ENCODE measurements at regions not wholly inside any gene's neighbourhood (a gene's known extent, or its start where the extent isn't known, plus 50 kb on each side); places are given as distances from the start of the nearest gene placed in this dataset.
A peak's percentile ranks its signal among the peaks of the same experiment; 100 is the strongest.

DNA sequence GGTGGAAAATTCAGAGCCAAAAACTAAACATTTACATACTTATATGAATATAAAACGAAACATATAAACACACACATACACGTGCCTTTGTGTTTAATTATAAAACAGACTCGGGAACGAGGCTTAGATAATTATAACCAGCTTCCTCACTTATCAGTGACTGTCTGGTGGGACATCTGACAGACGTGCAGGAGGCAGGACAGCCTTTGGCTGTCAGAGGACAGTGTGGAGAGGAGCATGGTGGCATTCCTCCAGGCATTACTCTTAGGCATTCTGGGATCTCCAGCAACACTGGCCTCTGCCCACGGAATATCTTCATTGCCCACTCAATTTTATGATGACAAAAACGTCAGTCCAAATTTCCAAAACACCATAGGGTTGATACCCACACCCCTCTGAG lies 262.2 kb upstream of the NFE2L3 start:
- peaks cover 5% of the 10 kb centered on the region for H3K27me3 ChIP-seq (ENCODE audit: low read depth, low read length)
- no peak overlapping the region for H3K4me3 ChIP-seq (ENCODE audit: low read depth in 1 of 2, low read length in 2 of 2)
- H3K9me3 ChIP-seq (ENCODE audit: control insufficient read depth in 1 of 2, low read length in 2 of 2) = no peaks in the 10 kb centered on the region
- no peaks in the 10 kb centered on the region for H3K36me3 ChIP-seq (ENCODE audit: control insufficient read depth in 1 of 2, insufficient read depth in 2 of 2, low read length in 2 of 2)
- H3K4me1 ChIP-seq (ENCODE audit: control insufficient read depth in 1 of 2, insufficient read depth in 2 of 2, low read length in 2 of 2) = peaks cover under 1% of the 10 kb centered on the region in 2 donors
- H3K27ac ChIP-seq (ENCODE audit: low read length) = no peak overlapping the region

DNA sequence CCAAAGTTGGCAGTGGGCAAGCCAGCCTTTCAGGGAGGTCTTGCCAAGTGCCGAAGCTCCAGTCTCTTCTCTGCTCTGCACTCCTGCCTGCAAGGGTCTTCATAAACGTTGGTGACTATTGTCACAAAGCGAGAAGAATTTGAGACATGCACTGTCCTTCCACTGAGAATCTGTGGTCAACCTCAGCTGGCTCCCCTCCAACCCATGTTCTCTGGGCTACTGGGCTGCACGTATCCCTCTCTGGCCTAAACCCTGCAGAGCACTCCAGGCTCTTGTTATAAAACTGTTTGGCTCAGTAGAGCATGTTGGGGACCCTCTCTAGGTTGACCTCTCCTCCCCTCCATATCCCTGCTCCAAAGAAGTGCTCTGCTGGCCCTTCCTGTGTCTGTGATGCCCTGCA lies 260.4 kb upstream of the NFE2L3 start:
- no peak overlapping the region for H3K27ac ChIP-seq (ENCODE audit: low read length)
- peaks cover 6 to 8% of the 10 kb centered on the region in 2 donors for H3K4me1 ChIP-seq (ENCODE audit: control insufficient read depth in 1 of 2, insufficient read depth in 2 of 2, low read length in 2 of 2)
- peaks cover 5% of the 10 kb centered on the region for H3K27me3 ChIP-seq (ENCODE audit: low read depth, low read length)
- H3K36me3 ChIP-seq (ENCODE audit: control insufficient read depth in 1 of 2, insufficient read depth in 2 of 2, low read length in 2 of 2) = no peaks in the 10 kb centered on the region
- no peak overlapping the region for H3K4me3 ChIP-seq (ENCODE audit: low read depth in 1 of 2, low read length in 2 of 2)
- no peaks in the 10 kb centered on the region for H3K9me3 ChIP-seq (ENCODE audit: control insufficient read depth in 1 of 2, low read length in 2 of 2)

DNA sequence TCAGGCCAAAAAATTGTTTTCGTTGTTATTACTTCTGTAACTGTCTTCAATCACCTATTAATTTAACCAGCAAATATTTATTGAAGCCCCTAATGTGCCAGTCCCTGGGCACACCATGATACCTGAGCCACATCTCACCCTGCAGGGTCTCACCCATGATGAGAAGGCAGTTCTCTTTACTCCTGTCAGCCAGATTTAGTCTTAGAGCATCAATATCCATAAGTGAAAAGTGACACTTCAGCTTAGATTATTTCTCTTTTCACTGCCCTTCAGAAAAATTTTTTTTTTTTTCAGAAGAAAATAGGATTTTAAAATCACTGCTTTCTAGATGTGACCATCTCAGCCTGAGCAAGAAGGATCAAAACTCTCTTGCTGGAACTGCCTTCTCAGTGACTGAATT lies 258.6 kb upstream of the NFE2L3 start:
- Histone ChIP-seq H3K27ac (ENCODE audit: low read length) (no peak overlapping the region), H3K36me3 (ENCODE audit: control insufficient read depth in 1 of 2, insufficient read depth in 2 of 2, low read length in 2 of 2) (no peaks in the 10 kb centered on the region), H3K4me3 (ENCODE audit: low read depth in 1 of 2, low read length in 2 of 2) (peak overlapping the region; percentile 64 to 90), H3K27me3 (ENCODE audit: low read depth, low read length) (peaks cover 5% of the 10 kb centered on the region), H3K9me3 (ENCODE audit: control insufficient read depth in 1 of 2, low read length in 2 of 2) (no peaks in the 10 kb centered on the region), H3K4me1 (ENCODE audit: control insufficient read depth in 1 of 2, insufficient read depth in 2 of 2, low read length in 2 of 2) (peaks cover 6 to 8% of the 10 kb centered on the region in 2 donors)

DNA sequence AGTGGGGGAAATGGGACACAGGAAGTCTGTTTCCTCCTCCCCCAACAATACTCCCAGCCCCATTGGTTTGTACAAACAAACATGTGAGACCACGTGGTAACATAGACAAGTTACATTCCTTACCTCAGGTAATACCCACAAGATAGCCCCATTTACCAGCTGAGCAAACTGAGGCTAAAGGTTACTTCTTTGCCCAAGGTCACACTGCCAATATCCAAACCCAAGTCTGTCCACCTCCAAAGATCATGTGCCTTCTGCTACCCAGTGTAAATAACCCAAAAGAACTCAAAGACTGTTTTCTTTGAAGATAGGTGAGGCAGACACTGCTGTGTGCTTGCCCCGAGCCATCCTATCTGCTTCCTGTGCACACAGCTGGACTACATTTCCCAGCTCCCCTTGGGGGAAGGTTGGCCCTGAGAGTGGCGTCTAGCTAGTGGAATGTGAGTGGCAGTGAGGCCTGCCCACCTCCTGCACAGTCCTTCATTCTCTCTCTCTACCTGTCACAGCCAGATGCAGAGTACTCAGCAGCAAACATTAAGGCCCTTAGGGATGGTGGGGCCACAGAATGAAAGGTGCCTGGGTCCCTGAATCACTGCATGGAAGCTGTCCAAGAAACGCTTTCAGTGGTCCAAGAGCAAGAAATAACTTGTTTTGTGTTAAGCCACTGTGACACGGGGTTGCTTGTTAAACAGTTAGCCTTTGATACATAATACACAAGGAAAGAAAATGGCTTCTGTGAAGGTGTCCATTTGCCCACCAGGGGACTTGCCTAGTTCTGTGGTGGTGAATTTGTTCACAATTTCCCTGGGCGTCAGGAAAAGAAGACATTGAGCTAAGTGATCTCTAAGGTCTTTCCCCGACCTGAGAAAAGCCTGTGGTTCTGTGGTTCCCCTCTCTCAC lies 257.7 kb upstream of the NFE2L3 start:
- Histone ChIP-seq H3K9me3 (ENCODE audit: control insufficient read depth in 1 of 2, low read length in 2 of 2) (no peaks in the 10 kb centered on the region), H3K4me3 (ENCODE audit: low read depth in 1 of 2, low read length in 2 of 2) (no peak overlapping the region), H3K36me3 (ENCODE audit: control insufficient read depth in 1 of 2, insufficient read depth in 2 of 2, low read length in 2 of 2) (no peaks in the 10 kb centered on the region), H3K27me3 (ENCODE audit: low read depth, low read length) (peaks cover 5% of the 10 kb centered on the region), H3K4me1 (ENCODE audit: control insufficient read depth in 1 of 2, insufficient read depth in 2 of 2, low read length in 2 of 2) (peaks cover 6 to 8% of the 10 kb centered on the region in 2 donors), H3K27ac (ENCODE audit: low read length) (no peak overlapping the region)

DNA sequence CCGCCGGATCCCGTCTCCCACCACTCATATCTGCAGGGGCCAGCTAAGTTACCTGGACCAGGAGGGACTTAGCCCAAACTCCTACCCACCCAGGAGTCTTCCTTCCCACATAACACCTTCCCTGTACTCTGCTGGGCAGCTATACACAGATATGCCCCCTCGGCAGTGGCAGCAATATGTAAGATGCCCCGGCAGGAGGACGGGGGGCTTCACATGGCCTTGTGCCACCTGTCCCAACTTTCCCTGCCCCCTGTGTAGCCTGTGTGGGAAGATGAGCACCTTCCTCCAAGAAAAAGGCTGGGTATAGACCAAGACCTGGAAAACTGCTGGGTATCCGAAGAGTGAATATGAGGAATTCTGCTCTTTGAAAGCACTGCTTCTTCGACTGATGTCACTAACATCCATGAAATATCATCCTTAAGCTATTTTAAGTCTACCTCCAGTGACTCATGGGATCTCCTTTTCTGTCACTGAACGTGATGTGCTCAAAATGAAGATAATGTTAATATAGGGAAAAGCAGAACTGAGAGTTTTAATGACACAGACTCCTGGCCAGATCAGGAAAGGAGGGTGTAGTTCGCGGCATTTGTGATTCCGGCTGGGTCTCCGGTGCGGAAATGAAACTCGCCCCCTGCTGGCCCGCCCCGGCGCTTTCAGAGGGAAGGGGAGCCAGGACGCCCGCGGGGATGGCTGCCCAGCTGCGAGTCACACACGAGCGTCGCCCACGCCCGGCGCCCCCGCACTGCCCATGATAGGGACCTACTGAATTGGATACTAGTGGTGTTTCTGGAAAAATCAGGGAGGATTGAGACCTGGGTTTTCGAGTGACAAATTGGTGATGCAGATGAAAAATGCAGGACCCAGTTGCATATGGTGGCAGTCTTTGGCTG lies 256.9 kb upstream of the NFE2L3 start:
- no peaks in the 10 kb centered on the region for H3K36me3 ChIP-seq (ENCODE audit: control insufficient read depth in 1 of 2, insufficient read depth in 2 of 2, low read length in 2 of 2)
- no peak overlapping the region for H3K27ac ChIP-seq (ENCODE audit: low read length)
- H3K4me1 ChIP-seq (ENCODE audit: control insufficient read depth in 1 of 2, insufficient read depth in 2 of 2, low read length in 2 of 2) = peaks cover 6 to 8% of the 10 kb centered on the region in 2 donors
- H3K9me3 ChIP-seq (ENCODE audit: control insufficient read depth in 1 of 2, low read length in 2 of 2) = no peaks in the 10 kb centered on the region
- peak overlapping the region; percentile 43 to 53 for H3K4me3 ChIP-seq (ENCODE audit: low read depth in 1 of 2, low read length in 2 of 2)
- peaks cover 5% of the 10 kb centered on the region for H3K27me3 ChIP-seq (ENCODE audit: low read depth, low read length)

DNA sequence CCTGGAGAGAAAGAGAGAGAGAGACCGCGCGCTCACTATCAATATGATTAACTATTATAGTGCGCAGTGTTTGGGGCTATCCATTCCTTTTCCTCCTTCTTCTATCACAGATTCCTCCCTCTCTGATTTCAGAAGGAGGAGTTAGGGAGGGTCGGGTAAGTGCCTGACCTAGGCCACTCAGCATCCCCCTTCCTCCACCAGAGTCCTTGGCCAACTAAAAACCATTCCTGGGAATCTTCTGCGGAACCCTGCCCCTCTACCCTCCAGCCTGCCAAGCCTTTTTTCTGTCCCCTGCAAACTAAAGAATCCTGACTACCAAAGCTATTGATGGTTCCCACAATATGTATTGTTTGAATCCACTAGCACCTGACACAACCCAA lies 256.2 kb upstream of the NFE2L3 start:
- H3K36me3 ChIP-seq (ENCODE audit: control insufficient read depth in 1 of 2, insufficient read depth in 2 of 2, low read length in 2 of 2) = no peaks in the 10 kb centered on the region
- H3K4me3 ChIP-seq (ENCODE audit: low read depth in 1 of 2, low read length in 2 of 2) = peak overlapping the region; percentile 43 to 53
- no peak overlapping the region for H3K27ac ChIP-seq (ENCODE audit: low read length)
- no peaks in the 10 kb centered on the region for H3K9me3 ChIP-seq (ENCODE audit: control insufficient read depth in 1 of 2, low read length in 2 of 2)
- peaks cover 6 to 8% of the 10 kb centered on the region in 2 donors for H3K4me1 ChIP-seq (ENCODE audit: control insufficient read depth in 1 of 2, insufficient read depth in 2 of 2, low read length in 2 of 2)
- H3K27me3 ChIP-seq (ENCODE audit: low read depth, low read length) = peaks cover 5% of the 10 kb centered on the region

DNA sequence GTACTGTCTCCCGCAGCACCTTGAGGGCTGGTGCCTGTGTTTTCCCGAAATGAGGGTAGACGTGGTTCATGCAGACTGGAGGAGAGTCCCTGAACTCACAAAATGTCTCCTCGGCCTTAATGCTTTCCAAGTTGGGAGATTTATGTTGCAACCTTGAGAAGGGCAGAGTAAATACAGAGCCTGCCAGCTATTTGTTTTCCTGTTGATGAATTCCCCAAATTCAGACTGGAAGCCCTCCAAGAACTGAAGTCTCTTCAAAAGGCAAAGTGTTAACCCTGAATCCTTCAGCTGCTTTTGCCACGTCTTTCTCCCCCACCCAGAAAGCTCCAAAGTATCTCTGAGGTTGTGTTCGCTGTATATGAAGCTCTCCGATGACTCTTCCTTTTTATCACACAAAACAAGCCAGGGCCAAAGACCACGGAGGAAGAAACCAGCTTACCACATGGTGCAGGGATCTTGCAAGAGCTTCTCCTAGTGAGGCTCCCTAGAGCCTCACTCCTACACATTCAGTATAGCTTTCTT lies 254.7 kb upstream of the NFE2L3 start:
- Histone ChIP-seq H3K9me3 (ENCODE audit: control insufficient read depth in 1 of 2, low read length in 2 of 2) (no peaks in the 10 kb centered on the region), H3K27ac (ENCODE audit: low read length) (no peak overlapping the region), H3K27me3 (ENCODE audit: low read depth, low read length) (peaks cover 5% of the 10 kb centered on the region), H3K4me3 (ENCODE audit: low read depth in 1 of 2, low read length in 2 of 2) (no peak overlapping the region), H3K36me3 (ENCODE audit: control insufficient read depth in 1 of 2, insufficient read depth in 2 of 2, low read length in 2 of 2) (no peaks in the 10 kb centered on the region), H3K4me1 (ENCODE audit: control insufficient read depth in 1 of 2, insufficient read depth in 2 of 2, low read length in 2 of 2) (peaks cover 6 to 8% of the 10 kb centered on the region in 2 donors)

DNA sequence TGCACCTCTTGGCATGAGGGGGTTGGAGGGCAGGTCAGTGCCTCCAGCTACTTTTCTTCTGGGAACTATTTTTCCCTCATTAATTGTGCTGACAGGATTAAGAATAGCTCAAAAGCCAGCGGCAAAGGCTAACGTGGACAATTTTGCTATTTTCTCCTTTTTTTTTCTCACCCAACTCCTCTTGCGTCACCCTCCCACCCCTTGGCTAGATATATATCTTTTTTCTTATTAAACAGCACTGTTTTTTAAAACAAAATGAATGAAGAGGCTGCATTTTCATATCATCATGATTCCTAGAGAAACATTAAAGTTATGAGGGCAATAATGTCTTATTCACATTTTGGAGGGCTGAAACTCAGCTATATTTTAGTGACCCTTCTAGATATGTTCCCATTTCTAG lies 251.8 kb upstream of the NFE2L3 start:
- Histone ChIP-seq H3K27me3 (ENCODE audit: low read depth, low read length) (no peaks in the 10 kb centered on the region), H3K9me3 (ENCODE audit: control insufficient read depth in 1 of 2, low read length in 2 of 2) (no peaks in the 10 kb centered on the region), H3K4me1 (ENCODE audit: control insufficient read depth in 1 of 2, insufficient read depth in 2 of 2, low read length in 2 of 2) (peaks cover under 1 to 3% of the 10 kb centered on the region in 2 donors), H3K27ac (ENCODE audit: low read length) (no peak overlapping the region), H3K4me3 (ENCODE audit: low read depth in 1 of 2, low read length in 2 of 2) (no peak overlapping the region), H3K36me3 (ENCODE audit: control insufficient read depth in 1 of 2, insufficient read depth in 2 of 2, low read length in 2 of 2) (no peaks in the 10 kb centered on the region)

DNA sequence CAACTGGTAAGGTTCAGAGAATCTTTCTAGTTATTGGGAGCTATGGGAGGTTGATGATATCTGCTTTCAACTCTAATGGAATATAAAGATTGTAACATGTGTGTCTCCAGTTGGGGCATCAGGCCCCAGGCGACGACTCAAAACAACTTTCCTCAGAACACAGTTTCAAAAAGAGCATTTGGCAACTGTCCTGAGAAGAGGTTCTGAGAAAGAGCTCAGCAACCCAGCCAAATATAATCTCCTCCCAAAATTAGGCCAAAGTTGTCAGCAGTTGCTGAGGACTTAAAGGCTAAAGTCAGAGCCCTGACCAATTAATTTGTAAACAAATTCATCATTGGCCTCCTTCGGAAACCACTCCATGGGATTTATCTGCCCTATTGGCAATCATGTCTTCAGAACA lies 251.1 kb upstream of the NFE2L3 start:
- Histone ChIP-seq H3K4me1 (ENCODE audit: control insufficient read depth in 1 of 2, insufficient read depth in 2 of 2, low read length in 2 of 2) (no peaks in the 10 kb centered on the region), H3K4me3 (ENCODE audit: low read depth in 1 of 2, low read length in 2 of 2) (no peak overlapping the region), H3K9me3 (ENCODE audit: control insufficient read depth in 1 of 2, low read length in 2 of 2) (no peaks in the 10 kb centered on the region), H3K27me3 (ENCODE audit: low read depth, low read length) (no peaks in the 10 kb centered on the region), H3K36me3 (ENCODE audit: control insufficient read depth in 1 of 2, insufficient read depth in 2 of 2, low read length in 2 of 2) (no peaks in the 10 kb centered on the region), H3K27ac (ENCODE audit: low read length) (no peak overlapping the region)

DNA sequence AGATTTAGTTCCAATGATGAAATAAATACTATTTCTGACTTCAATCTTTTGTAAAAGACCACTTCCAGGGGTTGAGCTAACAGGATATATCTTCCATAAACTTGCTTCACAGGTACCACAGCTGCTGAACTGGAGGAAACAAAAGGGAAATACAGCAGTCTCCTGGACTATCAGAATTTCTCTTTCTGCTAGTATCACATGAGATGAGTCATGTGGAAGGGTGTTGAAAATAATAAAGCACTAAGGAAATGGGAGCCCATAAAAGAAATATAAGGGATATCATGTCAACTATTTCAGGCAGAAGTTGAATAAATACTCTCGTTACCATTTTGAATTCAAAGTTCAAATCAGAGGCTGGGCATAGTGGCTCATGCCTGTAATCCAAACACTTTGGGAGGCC lies 250.3 kb upstream of the NFE2L3 start:
- Histone ChIP-seq H3K27me3 (ENCODE audit: low read depth, low read length) (no peaks in the 10 kb centered on the region), H3K27ac (ENCODE audit: low read length) (no peak overlapping the region)

DNA sequence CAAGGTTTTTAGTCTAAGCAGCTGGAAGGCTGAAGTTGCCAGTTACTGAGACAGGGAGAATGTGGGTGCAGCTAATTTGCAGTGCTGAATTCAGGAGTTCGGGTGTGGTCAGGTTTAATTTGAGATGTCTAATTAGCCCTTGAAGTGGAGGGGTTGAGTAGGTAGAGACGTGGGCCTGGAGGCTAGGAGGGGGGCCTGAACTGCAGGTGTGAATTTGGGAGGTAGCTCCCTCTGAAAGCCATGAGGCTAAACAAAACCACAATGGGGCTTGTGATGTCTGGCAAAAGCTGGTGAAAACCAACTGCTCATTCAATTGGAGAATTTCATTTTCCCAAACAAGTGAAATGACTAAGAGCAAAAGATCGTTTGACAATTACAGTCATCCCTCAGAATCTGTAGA lies 246.0 kb upstream of the NFE2L3 start:
- no peaks in the 10 kb centered on the region for H3K9me3 ChIP-seq (ENCODE audit: control insufficient read depth in 1 of 2, low read length in 2 of 2)
- no peaks in the 10 kb centered on the region for H3K4me1 ChIP-seq (ENCODE audit: control insufficient read depth in 1 of 2, insufficient read depth in 2 of 2, low read length in 2 of 2)
- H3K27me3 ChIP-seq (ENCODE audit: low read depth, low read length) = no peaks in the 10 kb centered on the region
- no peak overlapping the region for H3K4me3 ChIP-seq (ENCODE audit: low read depth in 1 of 2, low read length in 2 of 2)
- no peaks in the 10 kb centered on the region for H3K36me3 ChIP-seq (ENCODE audit: control insufficient read depth in 1 of 2, insufficient read depth in 2 of 2, low read length in 2 of 2)
- H3K27ac ChIP-seq (ENCODE audit: low read length) = no peak overlapping the region

More for the DNA sequence above, 250.3 kb upstream of the NFE2L3 start:
- Histone ChIP-seq H3K36me3 (ENCODE audit: control insufficient read depth in 1 of 2, insufficient read depth in 2 of 2, low read length in 2 of 2) (no peaks in the 10 kb centered on the region), H3K4me1 (ENCODE audit: control insufficient read depth in 1 of 2, insufficient read depth in 2 of 2, low read length in 2 of 2) (no peaks in the 10 kb centered on the region), H3K9me3 (ENCODE audit: control insufficient read depth in 1 of 2, low read length in 2 of 2) (no peaks in the 10 kb centered on the region), H3K4me3 (ENCODE audit: low read depth in 1 of 2, low read length in 2 of 2) (no peak overlapping the region)

Measured in muscle layer of duodenum (tissue), 2 donors.